T-helper 2 cell (primary cell): ENCODE measurements at regions not wholly inside any gene's neighbourhood (a gene's known extent, or its start where the extent isn't known, plus 50 kb on each side); places are given as distances from the start of the nearest gene placed in this dataset.

Experiments used
- DNase-seq, 5 experiments: peaks; one replicate each; pipeline versions ENCODE4 v3.0.0 to v3.0.0-alpha.2; 2012 to 2022

DNA sequence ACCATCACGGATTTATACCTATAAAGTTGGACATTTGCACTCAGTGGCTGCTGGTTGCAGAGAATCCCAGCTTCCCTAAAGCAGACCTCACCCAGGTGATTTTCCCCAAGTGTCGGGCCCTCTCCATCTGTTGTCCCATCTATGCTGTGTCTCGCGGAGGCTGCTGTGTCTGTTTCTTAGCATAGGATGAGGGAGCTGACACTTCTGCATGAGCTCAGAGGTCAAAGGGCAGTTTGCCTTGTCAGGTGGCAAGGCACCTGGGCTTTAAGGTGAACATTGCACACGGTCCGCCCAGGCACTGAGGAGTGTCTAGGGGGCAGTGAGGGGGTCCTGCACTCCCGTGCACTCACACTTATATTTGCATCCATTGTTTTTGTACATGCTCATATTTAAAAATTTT lies 151.6 kb downstream of the ZIC5 start:
- no peak for DNase-seq

GRCh38 chr13:99816321-99816720 lies 155.2 kb downstream of the ZIC5 start:
- no peak for DNase-seq

GRCh38 chr13:99813336-99814095 lies 158.1 kb downstream of the ZIC5 start:
- DNase-seq: no peak

DNA sequence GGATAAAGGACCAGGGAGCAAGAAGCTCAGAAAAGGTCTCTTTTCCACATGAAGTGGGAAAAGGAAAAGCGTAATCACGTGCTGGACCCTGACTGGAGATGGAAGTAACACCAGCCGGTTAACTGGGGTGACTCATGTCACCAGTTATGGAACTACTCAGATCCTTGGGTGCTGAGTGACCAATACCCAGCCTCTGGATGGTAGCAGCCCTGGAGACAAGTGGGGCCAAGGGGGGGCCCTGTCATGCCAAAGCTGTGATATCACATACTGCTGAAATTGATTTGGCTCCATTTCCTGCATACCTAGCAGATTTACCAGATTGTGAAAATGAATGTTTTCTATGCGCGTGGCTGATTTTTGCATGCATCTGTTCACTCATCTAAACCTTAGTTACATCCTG lies 158.9 kb downstream of the ZIC5 start:
- DNase-seq: no peak

DNA sequence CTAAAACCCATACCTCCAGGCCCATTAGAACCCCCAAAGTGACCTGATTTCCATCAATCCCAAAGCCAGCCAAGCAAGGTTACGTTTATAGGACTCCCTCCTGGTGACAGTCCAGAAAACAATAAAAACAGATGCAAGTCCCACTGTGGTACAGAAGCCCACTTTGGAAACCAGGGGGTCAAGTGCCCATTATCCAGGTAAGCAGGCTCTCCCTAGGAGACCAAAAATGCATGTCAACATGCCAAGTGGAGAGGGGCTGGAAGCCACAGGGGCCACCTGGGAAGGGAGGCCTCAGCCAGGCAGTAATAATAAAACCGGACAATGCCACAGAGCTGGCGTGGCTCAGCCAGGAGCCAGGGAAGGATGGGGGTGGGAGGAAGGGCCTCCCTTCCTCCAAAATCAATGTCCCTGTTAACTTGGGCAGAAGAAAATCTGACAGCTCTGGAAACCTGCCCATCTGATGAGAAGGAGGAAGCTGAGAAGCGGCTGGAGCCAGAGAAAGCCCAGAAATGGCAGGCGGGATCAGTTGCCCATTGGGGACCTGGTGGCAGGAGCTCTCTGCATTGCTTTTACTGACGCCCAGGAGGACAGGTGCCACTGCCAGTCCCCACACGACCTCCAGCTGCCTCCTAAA lies 160.4 kb downstream of the ZIC5 start:
- DNase-seq: no peak

DNA sequence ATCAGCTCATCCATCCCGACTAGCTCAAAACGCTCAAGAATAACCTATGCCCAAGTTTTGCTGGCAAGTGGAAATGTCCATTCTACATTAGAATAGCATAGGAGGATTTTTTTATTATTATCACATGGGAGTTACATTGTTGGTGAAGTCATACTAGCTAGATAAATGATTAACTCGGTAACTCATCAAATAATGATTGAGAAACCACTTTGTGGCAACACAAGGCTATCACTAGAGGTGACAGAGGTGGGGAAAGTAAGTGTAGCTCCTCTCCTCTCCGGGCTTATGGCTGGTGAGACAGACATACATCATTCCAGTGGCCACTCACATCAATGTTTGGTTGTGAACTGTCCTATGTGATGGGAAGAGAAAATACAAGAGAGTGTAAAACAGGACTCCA lies 161.6 kb downstream of the ZIC5 start:
- no peak for DNase-seq

DNA sequence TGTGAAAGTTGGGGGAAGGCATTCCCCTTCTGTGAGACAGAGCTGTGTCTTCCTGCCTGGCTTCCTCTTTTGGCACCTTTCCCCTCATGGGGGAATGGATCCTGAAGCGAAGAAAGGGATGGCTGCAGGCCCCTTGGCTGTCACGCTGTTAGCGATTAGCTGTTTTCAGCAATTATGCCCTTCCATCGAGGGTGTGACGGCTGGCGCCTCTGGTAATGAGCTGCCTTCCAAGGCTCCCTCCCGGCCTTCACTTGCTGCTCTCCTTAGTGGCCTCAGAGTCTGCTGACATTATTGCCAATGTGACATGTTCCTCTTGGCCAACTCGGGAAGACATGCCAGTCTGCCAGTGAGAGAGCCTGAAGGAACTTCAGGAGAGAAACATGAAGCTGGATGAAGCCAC lies 162.1 kb downstream of the ZIC5 start:
- no peak for DNase-seq

GRCh38 chr13:99808786-99809185 lies 162.8 kb downstream of the ZIC5 start:
- DNase-seq: no peak

- DNase-seq: no peak
Measured at GRCh38 chr13:99806671-99807070, 164.9 kb downstream of the ZIC5 start.

- DNase-seq: no peak
Measured at GRCh38 chr13:99805361-99805760, 166.2 kb downstream of the ZIC5 start.

DNA sequence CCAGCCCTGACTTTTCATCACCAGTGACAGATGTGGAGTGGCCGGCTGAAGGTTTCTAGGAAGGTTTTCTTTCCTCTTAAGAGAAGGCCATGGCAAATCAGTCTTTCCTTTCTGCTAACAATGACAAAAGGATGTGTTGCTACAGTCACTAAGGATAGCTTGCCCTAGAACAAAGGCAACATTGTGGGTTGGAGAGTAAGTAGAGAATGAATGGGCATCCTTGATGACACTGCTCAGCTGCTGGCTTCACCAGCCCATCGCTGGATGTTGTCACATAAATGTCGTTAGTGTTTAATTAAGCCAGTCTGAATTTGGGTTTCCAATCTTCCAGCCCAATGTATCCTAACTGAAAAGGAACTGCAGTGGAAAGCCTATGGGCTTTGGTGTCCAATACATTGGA lies 168.4 kb downstream of the ZIC5 start:
- DNase-seq: no peak

GRCh38 chr13:99802416-99802815 lies 169.2 kb downstream of the ZIC5 start:
- DNase-seq: no peak

GRCh38 chr13:99800951-99801350 lies 170.6 kb downstream of the ZIC5 start:
- DNase-seq: no peak

DNA sequence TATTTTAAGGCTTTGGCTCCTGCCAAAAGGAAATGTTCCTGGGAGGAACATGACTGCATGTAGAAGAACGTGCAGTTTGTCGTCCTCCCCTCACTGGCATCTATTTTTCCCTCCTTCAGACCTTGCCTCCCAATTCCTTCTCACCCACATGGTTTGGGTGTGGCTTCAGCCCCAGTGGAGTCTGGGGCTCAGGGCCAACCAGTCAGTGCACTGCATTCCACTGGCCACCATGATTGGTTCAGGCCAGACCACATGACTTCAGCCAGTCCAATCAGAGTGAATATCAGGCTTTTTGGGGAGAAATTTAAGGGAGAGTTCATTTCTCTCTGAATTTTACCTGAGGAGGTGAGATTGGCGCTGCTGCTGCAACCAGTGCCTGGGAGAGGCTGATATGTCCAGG lies 171.6 kb downstream of the ZIC5 start:
- no peak for DNase-seq

GRCh38 chr13:99798756-99799155 lies 172.8 kb downstream of the ZIC5 start:
- no peak for DNase-seq

- DNase-seq: no peak
Measured at GRCh38 chr13:99797691-99798090, 173.9 kb downstream of the ZIC5 start.

DNA sequence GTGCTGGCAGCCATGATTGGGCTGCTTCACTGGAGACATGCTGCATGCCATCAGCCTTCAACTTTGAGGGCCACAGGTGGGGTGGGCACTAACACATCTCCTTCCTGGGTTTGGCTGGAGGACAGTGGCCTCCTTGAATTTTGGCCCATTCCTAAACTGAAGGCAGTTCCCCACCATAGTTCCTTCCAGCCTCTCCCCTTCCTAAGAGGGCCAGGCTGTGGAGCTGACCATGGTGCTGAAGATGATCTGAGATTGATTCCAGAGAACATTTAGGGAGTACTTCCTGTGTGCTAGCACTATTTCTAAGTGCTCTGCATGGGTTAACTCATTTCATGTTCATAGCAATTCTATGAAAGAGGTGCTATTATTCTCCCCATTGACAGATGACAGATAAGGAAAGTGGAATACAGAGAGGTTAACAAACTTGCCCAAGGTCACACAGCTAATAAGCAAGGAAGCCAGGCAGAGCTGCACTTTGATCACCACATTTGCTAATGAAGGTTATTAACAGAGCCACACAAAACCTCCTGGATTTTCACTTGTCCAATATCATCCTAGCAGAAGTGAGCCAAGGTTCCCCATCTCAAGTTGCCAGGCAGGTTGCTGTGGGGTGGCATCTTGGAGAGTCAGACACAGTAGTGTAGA lies 175.3 kb downstream of the ZIC5 start:
- DNase-seq: peak in 1 of 5 experiments; percentile 35

DNA sequence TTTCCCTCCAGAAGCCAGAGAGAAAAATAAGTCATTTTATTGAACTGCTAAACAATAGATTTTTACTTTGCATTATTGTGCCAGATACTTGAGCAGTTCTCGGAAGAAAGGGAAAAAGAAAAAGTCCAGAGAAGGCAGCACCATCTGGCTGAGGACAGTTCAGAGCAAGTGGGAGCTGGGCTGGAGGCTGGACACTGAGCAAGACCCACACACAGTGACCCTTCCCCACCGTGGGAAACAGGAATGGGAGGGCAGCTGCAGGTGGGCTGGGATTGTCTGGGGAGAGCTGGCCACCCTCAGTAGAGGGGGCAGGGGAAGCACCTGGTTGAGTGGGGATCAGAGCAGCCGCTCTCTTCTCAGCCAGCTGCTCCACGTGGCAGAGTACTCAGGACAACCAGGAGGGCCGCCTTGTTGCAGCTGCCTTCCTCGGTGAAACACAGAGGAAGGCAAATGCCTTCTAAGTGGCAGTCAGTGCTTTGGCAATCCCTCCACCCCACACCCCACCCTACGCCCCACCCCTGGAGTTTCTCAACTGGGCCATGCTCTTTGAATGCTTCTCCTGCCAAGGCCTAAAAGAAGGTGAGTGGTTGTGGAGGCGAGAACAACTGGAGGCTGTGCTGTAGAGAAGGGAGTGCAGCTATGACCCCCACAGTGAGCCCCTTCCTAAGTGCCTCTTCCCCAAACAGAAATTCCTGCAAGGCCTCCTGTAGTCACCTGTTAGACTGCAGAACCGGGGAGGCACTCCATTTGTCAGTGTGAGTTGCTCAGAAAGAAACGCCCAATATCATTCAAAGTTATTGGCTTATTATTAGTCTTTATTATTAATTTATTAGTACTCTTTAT lies 179.3 kb downstream of the ZIC5 start:
- no peak for DNase-seq

DNA sequence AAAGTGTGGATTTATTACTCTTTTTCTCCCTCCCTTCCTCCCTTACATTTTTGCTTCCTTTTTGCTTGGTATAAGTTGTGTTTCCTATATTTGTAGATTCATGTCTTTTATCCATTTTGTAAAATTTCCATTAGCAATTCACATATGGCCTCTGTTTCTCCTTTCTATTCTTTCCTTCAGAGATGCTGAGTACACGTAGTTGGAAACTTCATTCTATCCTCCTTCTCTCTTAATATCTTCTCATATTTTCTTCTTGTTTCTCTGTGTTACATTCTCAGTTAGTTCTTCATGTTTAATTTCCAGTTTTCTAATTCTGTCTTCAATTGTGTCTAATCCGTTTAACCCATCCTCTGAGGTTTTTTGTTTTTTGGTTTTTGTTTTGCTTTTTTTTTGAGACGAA lies 188.9 kb downstream of the ZIC5 start:
- DNase-seq: no peak

GRCh38 chr13:99778500-99778899 lies 193.1 kb downstream of the ZIC5 start:
- no peak for DNase-seq

GRCh38 chr13:99777873-99778272 lies 193.7 kb downstream of the ZIC5 start:
- no peak for DNase-seq

DNA sequence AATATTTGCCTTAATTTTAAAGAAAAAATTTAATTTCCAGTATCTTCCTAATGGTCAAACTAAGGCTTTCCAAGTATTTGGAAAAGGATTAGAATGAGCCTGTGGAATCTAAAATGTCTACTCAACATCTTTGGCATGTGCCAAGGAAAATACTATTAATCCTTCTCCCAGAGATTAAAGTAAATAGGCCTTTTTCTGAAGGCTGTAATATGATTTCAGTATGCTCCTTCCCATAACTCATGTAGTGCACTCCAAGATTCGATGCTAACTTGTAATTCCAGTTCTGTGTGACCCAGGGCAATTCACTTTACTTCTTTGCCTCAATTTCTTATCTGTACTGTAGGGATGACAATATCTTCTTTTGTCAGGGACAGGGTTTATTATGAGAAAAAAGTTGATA lies 196.9 kb downstream of the ZIC5 start:
- no peak for DNase-seq

DNA sequence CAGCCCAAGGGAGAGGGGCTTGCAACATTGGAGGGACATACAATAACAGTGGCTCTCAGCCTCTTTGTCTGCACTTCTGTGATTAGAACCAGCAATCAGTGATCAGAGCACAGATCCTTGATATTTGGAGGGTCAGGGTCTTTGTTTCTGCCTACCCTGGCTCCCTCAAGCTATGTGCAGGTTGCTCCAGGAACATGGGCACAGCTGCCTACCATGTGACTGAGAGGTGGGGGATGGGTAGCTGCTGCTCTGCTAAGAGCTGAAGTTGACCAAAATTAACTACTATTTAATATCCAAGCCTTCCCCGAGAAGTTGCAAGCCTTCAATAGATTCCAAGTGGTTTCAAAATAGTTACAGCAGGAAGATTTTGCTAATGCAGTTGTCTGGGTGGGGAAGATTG lies 202.6 kb downstream of the ZIC5 start:
- no peak for DNase-seq
